Sigmoid colon (tissue), 6 donors: ENCODE measurements at regions not wholly inside any gene's neighbourhood (a gene's known extent, or its start where the extent isn't known, plus 50 kb on each side); places are given as distances from the start of the nearest gene placed in this dataset.

Experiments
- DNase-seq: peaks from one replicate; pipeline ENCODE4 v3.0.0-alpha.2; 2019
- H3K27ac ChIP-seq, 4 donors: fragments of 200-600 bp; sonication (generic); one replicate each; pipeline ENCODE4 v1.5.1; 2016 to 2019; ENCODE audit warnings: mild to moderate bottlenecking in 1 of 4
- H3K27me3 ChIP-seq, 3 donors: fragments of 200-600 bp; sonication (generic); one replicate each; pipeline ENCODE4 v1.5.1; 2019; ENCODE audit warnings: mild to moderate bottlenecking in 1 of 3
- H3K36me3 ChIP-seq, 4 donors: fragments of 200-600 bp; sonication (generic); one replicate each; pipeline ENCODE4 v1.5.1; 2016 to 2019
- H3K4me1 ChIP-seq, 4 donors: fragments of 200-600 bp; sonication (generic); one replicate each; pipeline ENCODE4 v1.5.1; 2017 to 2019
- H3K4me3 ChIP-seq, 4 donors: fragments of 200-600 bp; sonication (generic); one replicate each; pipeline ENCODE4 v1.5.1; 2017 to 2019; ENCODE audit warnings: mild to moderate bottlenecking in 2 of 4, moderate library complexity in 1 of 4
- H3K9me3 ChIP-seq, 4 donors: fragments of 200-600 bp in 3 of 4; sonication (generic) in 3 of 4; one replicate each; pipeline versions ENCODE4 v1.5.1 to v1.6.1; 2013 to 2019
- CTCF ChIP-seq, 4 experiments: fragments of 450-650 bp in 3 of 4; fragments of 200-600 bp in 1 of 4; IDR thresholded peaks; one replicate each; pipeline ENCODE4 v1.5.1; 2016 to 2019; ENCODE audit warnings: antibody characterized with exemption in 4 of 4, mild to moderate bottlenecking in 3 of 4, moderate library complexity in 2 of 4
- EP300 ChIP-seq, 4 donors: sonication (generic); formaldehyde crosslinking; IDR thresholded peaks; one replicate each; pipeline ENCODE4 v1.6.1; 2017; ENCODE audit warnings: antibody characterized with exemption in 4 of 4
- POLR2A ChIP-seq, 2 donors: fragments of 450-650 bp; IDR thresholded peaks; one replicate each; pipeline ENCODE4 v1.6.1; 2016; ENCODE audit warnings: antibody characterized with exemption in 2 of 2, mild to moderate bottlenecking in 2 of 2, moderate library complexity in 2 of 2
- POLR2AphosphoS5 ChIP-seq, 4 donors: sonication (generic); formaldehyde crosslinking; IDR thresholded peaks; one replicate each; pipeline ENCODE4 v1.6.1; 2017; ENCODE audit warnings: antibody characterized with exemption in 4 of 4
- WGBS, 2 donors: extraction: QIAGEN DNeasy Blood & Tissue Kit; methylation state at CpG; one replicate each; pipeline ENCODE4 v1.1.7; 2013; 5-methylcytosine and 5-hydroxymethylcytosine counted together
- intact Hi-C: fragments of 100-400 bp; cut with DNase I; formaldehyde crosslinking; loops from one replicate; pipeline ENCODE4 v1.15.1; 2023
- donor health status: healthy with polysubstance abuse.
- donor health status: healthy.

GRCh38 chr6:169312658-169313346 is 59.2 kb upstream of the THBS2 start:
- DNase-seq, result no peak
- H3K36me3 ChIP-seq, result no peaks in the 10 kb centered on the region
- intact Hi-C loops, result no loop called here
- H3K4me1 ChIP-seq, result no peaks in the 10 kb centered on the region
- H3K27ac ChIP-seq, result no peak overlapping the region
- no peak for TF ChIP-seq EP300 (IDR thresholded peaks at IDR 0.05)
- no peak for TF ChIP-seq CTCF (IDR thresholded peaks at IDR 0.05)
- no peak for TF ChIP-seq POLR2AphosphoS5 (IDR thresholded peaks at IDR 0.05)
- no peak for TF ChIP-seq POLR2A (IDR thresholded peaks at IDR 0.05)
- no peaks in the 10 kb centered on the region for H3K9me3 ChIP-seq
- WGBS, 2 donors, result 73 to 80% methylated on average over 14 of the region's 14 CpGs
- H3K4me3 ChIP-seq, result no peak overlapping the region
- H3K27me3 ChIP-seq, result no peaks in the 10 kb centered on the region

GRCh38 chr6:169310983-169311382 is 57.3 kb upstream of the THBS2 start:
- Histone ChIP-seq H3K36me3 (no peaks in the 10 kb centered on the region), H3K27ac (no peak overlapping the region), H3K27me3 (no peaks in the 10 kb centered on the region), H3K4me3 (no peak overlapping the region), H3K4me1 (no peaks in the 10 kb centered on the region), H3K9me3 (peaks cover 0 to 4% (median 1%) of the 10 kb centered on the region in 4 donors)
- no peak for DNase-seq
- WGBS, 2 donors, result 79 to 85% methylated on average over 3 of the region's 3 CpGs
- intact Hi-C loops, result no loop called here
- TF ChIP-seq POLR2AphosphoS5 (IDR thresholded peaks at IDR 0.05) (no peak), EP300 (IDR thresholded peaks at IDR 0.05) (no peak), CTCF (IDR thresholded peaks at IDR 0.05) (no peak), POLR2A (IDR thresholded peaks at IDR 0.05) (no peak)
